GM12892 (cell line): ENCODE measurements at regions not wholly inside any gene's neighbourhood (a gene's known extent, or its start where the extent isn't known, plus 50 kb on each side); places are given as distances from the start of the nearest gene placed in this dataset.

Experiments used
- DNase-seq: peaks from one replicate; pipeline ENCODE4 v3.0.0; 2011; ENCODE audit not compliant: insufficient read length
- FAIRE-seq: peaks from 2 replicates; lab custom pipeline; 2011; peaks lifted over from hg19 to GRCh38; lab: Jason Lieb, UNC
- POLR2A ChIP-seq: IDR thresholded peaks from 2 replicates; pipeline ENCODE4 v1.6.1; 2011; ENCODE audit warnings: low read depth, low read length, control low read depth
- POLR2AphosphoS5 ChIP-seq: IDR thresholded peaks from 2 replicates; pipeline ENCODE4 v1.6.1; 2011; ENCODE audit warnings: low read depth, low read length, control low read depth
- TAF1 ChIP-seq: IDR thresholded peaks from 2 replicates; pipeline ENCODE4 v1.6.1; 2011; ENCODE audit warnings: low read depth, mild to moderate bottlenecking, control low read depth, low read length, borderline replicate concordance

DNA sequence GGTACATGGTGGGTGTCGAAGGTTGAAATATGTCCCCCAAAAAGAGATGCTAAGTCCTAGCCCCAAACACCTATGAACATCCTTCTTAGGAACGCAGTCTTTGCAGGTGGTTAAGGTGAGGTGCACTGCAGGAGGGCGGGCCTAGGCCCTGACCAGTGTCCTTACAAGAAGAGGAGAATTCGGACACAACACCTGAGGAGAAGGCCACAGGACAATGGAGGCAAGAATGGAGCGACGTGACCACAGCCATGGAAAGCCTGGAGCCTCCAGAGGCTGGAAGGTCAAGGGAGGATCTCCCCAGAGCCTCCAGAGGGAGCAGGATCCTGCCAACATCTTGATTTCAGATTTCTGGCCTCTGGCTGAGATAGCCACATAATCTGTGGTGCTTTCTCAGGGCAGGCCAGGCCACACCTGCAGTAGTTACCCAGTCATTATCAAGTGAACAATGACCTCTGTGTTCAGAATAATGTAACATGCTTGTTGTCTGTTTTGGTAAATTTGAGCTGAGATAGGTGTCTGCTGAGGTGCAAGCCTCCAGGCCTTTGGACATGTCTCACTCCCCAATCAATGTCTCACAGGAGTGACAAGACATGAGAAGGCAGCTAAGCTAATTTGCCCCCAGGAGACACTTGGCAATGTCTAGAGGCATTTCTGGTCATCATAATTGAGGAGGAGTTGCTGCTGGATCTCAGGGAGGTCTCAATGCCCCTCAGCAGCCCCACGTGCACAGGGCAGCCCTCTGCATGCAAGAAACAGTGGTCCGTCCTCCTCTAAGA is 498.9 kb downstream of the BRD1 start:
- no peak for DNase-seq
- no peak for TF ChIP-seq POLR2A
- no peak for TF ChIP-seq POLR2AphosphoS5
- no peak for TF ChIP-seq TAF1
- no peak for FAIRE-seq

GRCh38 chr22:49328118-49328475 is 499.6 kb downstream of the BRD1 start:
- no peak for DNase-seq
- FAIRE-seq = no peak
- TF ChIP-seq TAF1 (no peak), POLR2A (no peak), POLR2AphosphoS5 (no peak)

DNA sequence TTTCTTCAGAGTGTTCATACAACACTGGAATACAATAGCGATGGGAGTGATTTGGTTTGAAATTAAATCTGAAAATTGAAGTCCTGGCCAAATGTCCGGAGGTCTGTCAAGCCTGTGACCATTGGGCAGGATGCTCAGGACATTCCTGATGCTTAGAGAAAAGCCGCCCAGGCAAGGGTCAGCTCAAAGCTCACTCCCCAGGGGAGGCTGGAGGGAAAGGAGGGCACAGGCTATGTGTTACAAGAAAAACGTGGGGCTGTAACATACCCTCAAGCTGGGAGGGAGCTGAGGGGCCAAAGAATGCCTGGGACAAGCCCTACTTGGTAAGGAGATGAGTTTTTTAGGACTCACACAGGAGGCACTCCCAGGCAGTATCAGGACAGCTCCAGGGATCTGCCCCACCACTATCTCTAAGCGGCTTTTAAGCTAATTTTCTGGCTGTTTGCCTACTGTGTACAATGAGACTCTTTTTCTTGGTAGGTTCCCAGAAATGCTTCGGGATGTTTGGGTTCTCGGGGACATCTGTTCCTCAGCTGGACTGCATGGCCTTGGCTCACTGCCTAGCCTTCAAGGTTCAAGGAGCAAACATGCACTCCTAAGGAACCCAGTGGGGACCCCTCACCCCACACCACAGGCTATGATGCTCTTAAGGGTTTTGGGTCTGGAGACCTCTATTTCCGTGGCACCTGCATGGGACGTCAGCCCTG is 500.1 kb downstream of the BRD1 start:
- DNase-seq = no peak
- TF ChIP-seq POLR2AphosphoS5 (no peak), TAF1 (no peak), POLR2A (no peak)
- FAIRE-seq = no peak

DNA sequence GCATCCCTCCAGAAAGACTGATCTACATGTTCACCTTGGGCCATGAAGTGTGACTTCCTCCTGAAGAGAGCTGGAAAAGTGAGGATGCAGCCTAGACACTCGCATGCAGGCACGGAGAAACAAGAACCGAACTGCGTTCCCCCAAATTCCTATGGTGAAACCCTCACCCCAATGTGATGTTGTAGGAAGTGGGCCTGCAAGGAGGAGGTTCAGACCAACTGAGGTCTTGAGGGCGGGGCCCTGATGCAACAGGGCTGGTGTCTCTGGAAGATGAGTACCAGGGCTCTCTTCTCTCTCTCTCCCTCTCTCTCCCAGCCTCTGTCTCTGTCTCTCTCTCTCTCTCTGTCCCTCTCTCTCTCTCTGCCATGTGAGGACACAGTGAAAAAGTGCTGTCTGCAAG is 501.1 kb downstream of the BRD1 start:
- DNase-seq (no peak), FAIRE-seq (no peak)
- TF ChIP-seq POLR2AphosphoS5 (no peak), POLR2A (no peak), TAF1 (no peak)

DNA sequence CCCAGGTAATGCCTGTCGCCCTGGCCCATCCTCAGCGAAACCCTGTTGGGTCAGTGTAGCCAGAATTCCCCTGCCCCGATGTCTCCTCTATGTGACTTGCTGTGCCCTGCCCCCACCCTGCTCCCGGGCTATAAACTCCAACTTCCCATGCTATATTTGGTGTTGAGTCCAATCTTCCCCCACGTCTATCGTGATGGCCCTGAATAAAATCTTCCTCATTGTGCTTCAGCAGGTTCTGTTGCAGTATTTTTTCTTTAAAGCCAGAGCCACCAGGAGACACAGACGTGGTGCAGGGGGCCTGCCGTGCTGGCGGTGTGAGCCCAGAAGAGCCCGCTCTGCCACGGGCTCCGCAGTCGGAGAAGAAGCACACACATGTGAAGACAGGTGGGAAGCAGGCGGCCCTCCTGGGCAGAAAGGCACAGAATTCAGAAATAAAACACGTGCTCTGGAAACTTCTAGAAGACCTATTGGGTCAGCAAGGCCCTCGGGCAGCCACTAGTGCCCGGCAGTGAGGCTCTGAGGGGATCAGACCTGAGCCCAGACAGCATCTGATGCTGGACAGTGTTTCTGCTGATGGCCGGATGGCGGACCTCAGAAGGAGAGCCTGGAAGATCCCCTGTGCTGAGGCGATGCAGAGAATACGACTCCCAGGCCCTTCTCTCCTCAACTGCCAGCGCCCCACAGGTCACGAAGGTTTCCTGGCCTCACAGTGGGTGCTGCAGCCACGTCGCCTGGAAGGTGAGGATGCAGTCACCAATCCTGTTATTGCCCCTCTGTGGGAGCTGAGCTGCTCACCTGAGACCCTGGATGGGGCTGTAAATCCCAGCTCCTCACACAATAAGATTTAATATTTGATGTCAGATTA is 501.9 kb downstream of the BRD1 start:
- DNase-seq (no peak), FAIRE-seq (no peak)
- TF ChIP-seq TAF1 = no peak
- TF ChIP-seq POLR2AphosphoS5 = no peak
- TF ChIP-seq POLR2A = no peak

- FAIRE-seq (no peak), DNase-seq (no peak)
- TF ChIP-seq TAF1 (no peak), POLR2A (no peak)
These were observed 502.9 kb downstream of the BRD1 start for GRCh38 chr22:49324527-49325491.

- FAIRE-seq (no peak), DNase-seq (no peak)
- TF ChIP-seq POLR2AphosphoS5 (no peak), TAF1 (no peak), POLR2A (no peak)
These were observed 503.8 kb downstream of the BRD1 start for GRCh38 chr22:49323751-49324415.

- FAIRE-seq = no peak
- TF ChIP-seq TAF1 (no peak), POLR2A (no peak), POLR2AphosphoS5 (no peak)
These were observed 504.6 kb downstream of the BRD1 start for GRCh38 chr22:49322861-49323622.

DNA sequence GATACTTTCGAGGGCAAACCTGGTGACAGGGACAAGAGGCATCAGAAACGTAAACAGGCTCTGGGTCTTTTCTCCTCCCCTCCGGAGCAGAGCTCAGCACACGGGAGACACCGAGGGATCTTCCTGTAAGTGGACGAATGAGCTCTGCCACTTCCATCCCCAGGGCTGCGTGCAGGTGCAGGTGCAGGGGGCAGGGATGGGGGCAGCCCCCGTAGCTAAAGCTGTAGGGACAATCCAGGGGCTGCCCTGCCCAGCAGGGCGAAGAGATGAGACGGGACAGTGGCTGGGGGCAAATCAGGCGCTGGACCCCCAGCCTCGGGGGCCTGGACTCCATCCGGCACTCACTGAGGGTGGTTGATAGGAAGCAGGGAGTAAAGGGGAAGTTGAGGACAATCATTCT is 505.4 kb downstream of the BRD1 start:
- DNase-seq = no peak
- TF ChIP-seq TAF1 (no peak), POLR2AphosphoS5 (no peak), POLR2A (no peak)
- no peak for FAIRE-seq

More at GRCh38 chr22:49322861-49323622, 504.6 kb downstream of the BRD1 start:
- no peak for DNase-seq
